GM18505 (cell line): ENCODE measurements at regions not wholly inside any gene's neighbourhood (a gene's known extent, or its start where the extent isn't known, plus 50 kb on each side); places are given as distances from the start of the nearest gene placed in this dataset.

Experiments
- ATAC-seq: cut with Tn5 transposase; IDR thresholded peaks from one replicate; pipeline ENCODE4 v1.9.1; 2021; ENCODE audit not compliant: unreplicated experiment
- POLR2A ChIP-seq: IDR thresholded peaks from 4 replicates; pipeline ENCODE4 v1.6.1; 2011; ENCODE audit warnings: borderline replicate concordance; ENCODE audit not compliant: insufficient read depth, insufficient read length; ENCODE audit errors: extremely low read depth

- no peak for TF ChIP-seq POLR2A
- ATAC-seq: no peak
Measured at GRCh38 chr6:92538926-92539325, 880.4 kb downstream of the EPHA7 start.

GRCh38 chr6:92538275-92538674, 881.1 kb downstream of the EPHA7 start:
- no peak for ATAC-seq
- TF ChIP-seq POLR2A: no peak

GRCh38 chr6:92534109-92534508, 885.2 kb downstream of the EPHA7 start:
- ATAC-seq: no peak
- TF ChIP-seq POLR2A: no peak

- ATAC-seq: no peak
- TF ChIP-seq POLR2A: no peak
Measured at GRCh38 chr6:92522589-92522988, 896.8 kb downstream of the EPHA7 start.

- ATAC-seq: no peak
- no peak for TF ChIP-seq POLR2A
Measured at GRCh38 chr6:92521553-92521952, 897.8 kb downstream of the EPHA7 start.

- ATAC-seq: no peak
- no peak for TF ChIP-seq POLR2A
Measured at GRCh38 chr6:92510137-92510536, 909.2 kb downstream of the EPHA7 start.

- TF ChIP-seq POLR2A: no peak
- no peak for ATAC-seq
Measured at GRCh38 chr6:92507552-92507951, 911.8 kb downstream of the EPHA7 start.

- ATAC-seq: no peak
Measured at GRCh38 chr6:92504509-92504908, 914.9 kb downstream of the EPHA7 start.

GRCh38 chr6:92497281-92497680, 922.1 kb downstream of the EPHA7 start:
- ATAC-seq: no peak
- no peak for TF ChIP-seq POLR2A

More at GRCh38 chr6:92504509-92504908, 914.9 kb downstream of the EPHA7 start:
- no peak for TF ChIP-seq POLR2A

- no peak for TF ChIP-seq POLR2A
Measured at GRCh38 chr6:92496527-92496926, 922.8 kb downstream of the EPHA7 start.

GRCh38 chr6:92495242-92495641, 924.1 kb downstream of the EPHA7 start:
- no peak for ATAC-seq
- TF ChIP-seq POLR2A: no peak

More at GRCh38 chr6:92496527-92496926, 922.8 kb downstream of the EPHA7 start:
- ATAC-seq: no peak

- ATAC-seq: no peak
- no peak for TF ChIP-seq POLR2A
Measured at GRCh38 chr6:92485487-92485886, 933.9 kb downstream of the EPHA7 start.

- no peak for TF ChIP-seq POLR2A
- ATAC-seq: no peak
Measured at GRCh38 chr6:92479831-92480230, 939.5 kb downstream of the EPHA7 start.

GRCh38 chr6:92473056-92473455, 946.3 kb downstream of the EPHA7 start:
- TF ChIP-seq POLR2A: no peak
- no peak for ATAC-seq

GRCh38 chr6:92469186-92469828, 950.1 kb downstream of the EPHA7 start:
- ATAC-seq: no peak
- TF ChIP-seq POLR2A: no peak
